B cell (primary cell): ENCODE measurements at regions not wholly inside any gene's neighbourhood (a gene's known extent, or its start where the extent isn't known, plus 50 kb on each side); places are given as distances from the start of the nearest gene placed in this dataset.

Experiments
- ATAC-seq: fragments of 200-7000 bp; cut with Tn5 transposase; one replicate; pipeline ENCODE4 v1.10.0; 2021; ENCODE audit warnings: low read depth, mild to moderate bottlenecking, moderate number of reproducible peaks, moderate library complexity
- CTCF ChIA-PET: fragments of 350-600 bp; sonication (Branson Sonifier 250); formaldehyde crosslinking; loops from one replicate; lab custom pipeline; 2021; ENCODE audit warnings: antibody characterized with exemption, inconsistent platforms; lab: Charles Lee
- POLR2A ChIA-PET: fragments of 350-600 bp; sonication (Branson Sonifier 250); formaldehyde crosslinking; loops from one replicate; lab custom pipeline; 2021; ENCODE audit warnings: antibody characterized with exemption; lab: Charles Lee
- DNase-seq: peaks from one replicate; pipeline ENCODE4 v3.0.0; 2013
- H2AFZ ChIP-seq: 2 replicates; pipeline ENCODE4 v1.6.1; 2012; ENCODE audit warnings: mild to moderate bottlenecking, low read depth, low read length; ENCODE audit not compliant: insufficient read depth, poor library complexity, severe bottlenecking
- H3K27ac ChIP-seq, 2 donors: 1 replicate in 1 of 2; 2 replicates in 1 of 2; pipeline ENCODE4 v1.5.1; 2012 to 2013; ENCODE audit warnings: low read length in 2 of 2, mild to moderate bottlenecking in 2 of 2, moderate library complexity in 1 of 2
- H3K27me3 ChIP-seq, 4 experiments: fragments of 200-600 bp in 1 of 4; sonication (generic) in 1 of 4; replicated peaks in 1 of 4; 1 replicate in 2 of 4; 2 replicates in 2 of 4; pipeline versions ENCODE4 v1.6.1 to v1.7.0; 2013 to 2016; ENCODE audit warnings: low read length in 3 of 4, mild to moderate bottlenecking in 2 of 4, mixed read lengths in 1 of 4, moderate library complexity in 1 of 4; ENCODE audit not compliant: insufficient read depth in 4 of 4, control insufficient read depth in 3 of 4; ENCODE audit errors: control extremely low read depth in 1 of 4
- H3K36me3 ChIP-seq, 2 experiments: replicated peaks in 1 of 2; 1 replicate in 1 of 2; 2 replicates in 1 of 2; pipeline versions ENCODE4 v1.6.1 to v1.7.1; 2013; ENCODE audit warnings: low read length in 1 of 2; ENCODE audit not compliant: insufficient read depth in 2 of 2, control insufficient read depth in 1 of 2; ENCODE audit errors: control extremely low read depth in 1 of 2, extremely low read depth in 1 of 2
- H3K4me1 ChIP-seq, 2 donors: fragments of 200-600 bp in 1 of 2; sonication (generic) in 1 of 2; 1 replicate in 1 of 2; 2 replicates in 1 of 2; pipeline versions ENCODE4 v1.5.1 to v1.6.1; 2013 to 2017; ENCODE audit warnings: low read length in 2 of 2; ENCODE audit not compliant: control insufficient read depth in 2 of 2, insufficient read depth in 2 of 2
- H3K4me2 ChIP-seq: replicated peaks from 2 replicates; pipeline ENCODE3; 2012; ENCODE audit warnings: mild to moderate bottlenecking, low read depth, low read length; ENCODE audit not compliant: poor library complexity, severe bottlenecking
- H3K4me3 ChIP-seq, 5 experiments: fragments of 200-600 bp in 1 of 5; sonication (generic) in 1 of 5; 1 replicate in 3 of 5; 2 replicates in 2 of 5; pipeline versions ENCODE4 v1.5.1 to v1.7.0; 2011 to 2016; ENCODE audit warnings: low read length in 4 of 5, mild to moderate bottlenecking in 4 of 5, low read depth in 2 of 5, control low read depth in 1 of 5, moderate library complexity in 1 of 5; ENCODE audit not compliant: insufficient read depth in 1 of 5; ENCODE audit errors: control extremely low read depth in 1 of 5, extremely low read depth in 1 of 5
- H3K79me2 ChIP-seq: fragments of 200-600 bp; sonication (generic); one replicate; pipeline ENCODE4 v1.6.0; 2016; ENCODE audit warnings: low read length; ENCODE audit not compliant: control insufficient read depth, insufficient read depth
- H3K9ac ChIP-seq: fragments of 200-600 bp; sonication (generic); 2 replicates; pipeline ENCODE4 v1.6.1; 2017; ENCODE audit warnings: mild to moderate bottlenecking, low read length, moderate library complexity
- H3K9me3 ChIP-seq, 3 donors: one replicate each; pipeline versions ENCODE4 v1.6.1 to v1.7.1; 2013; ENCODE audit warnings: low read length in 2 of 3; ENCODE audit not compliant: control insufficient read depth in 2 of 3, insufficient read depth in 1 of 3; ENCODE audit errors: control extremely low read depth in 1 of 3
- H4K20me1 ChIP-seq: 2 replicates; pipeline ENCODE4 v1.6.0; 2012; ENCODE audit warnings: mild to moderate bottlenecking, low read length; ENCODE audit not compliant: insufficient read depth, control insufficient read depth, poor library complexity, severe bottlenecking
- H3K27ac Mint-ChIP-seq: one replicate; pipeline ENCODE4 v1.8.0; 2021; ENCODE audit warnings: mixed read lengths
- H3K27me3 Mint-ChIP-seq: one replicate; pipeline ENCODE4 v1.8.0; 2021; ENCODE audit warnings: mixed read lengths
- H3K4me1 Mint-ChIP-seq: one replicate; pipeline ENCODE4 v1.8.0; 2021; ENCODE audit warnings: mixed read lengths
- H3K4me3 Mint-ChIP-seq: one replicate; pipeline ENCODE4 v1.8.0; 2021; ENCODE audit warnings: mixed read lengths
- H3K9me3 Mint-ChIP-seq: one replicate; pipeline ENCODE4 v1.8.0; 2022; ENCODE audit warnings: mixed read lengths; ENCODE audit not compliant: insufficient read depth
- CTCF ChIP-seq: fragments of 200-600 bp; IDR thresholded peaks from one replicate; pipeline ENCODE4 v1.8.0; 2022; ENCODE audit warnings: antibody characterized with exemption, mild to moderate bottlenecking
- EZH2 ChIP-seq: IDR thresholded peaks from 2 replicates; pipeline ENCODE4 v1.6.1; 2012; ENCODE audit warnings: borderline replicate concordance, low read depth, mild to moderate bottlenecking, moderate library complexity, low read length; ENCODE audit not compliant: insufficient read depth, poor library complexity, severe bottlenecking
- WGBS: methylation state at CpG from one replicate; pipeline ENCODE4 v1.1.5; 2013; ENCODE audit warnings: missing lambda C conversion rate; ENCODE audit not compliant: insufficient coverage; 5-methylcytosine and 5-hydroxymethylcytosine counted together
- intact Hi-C: fragments of 100-400 bp; cut with micrococcal nuclease; formaldehyde crosslinking; loops from one replicate; pipeline ENCODE4 v1.10.0; 2022

GRCh38 chr2:173511357-173511756 is 156.7 kb downstream of the CDCA7 start:
- CTCF ChIA-PET: no interaction called here
- Mint-ChIP-seq H3K4me1 (no peaks in the 10 kb centered on the region), H3K27ac (no peak overlapping the region), H3K4me3 (no peak overlapping the region), H3K9me3 (no peaks in the 10 kb centered on the region), H3K27me3 (peaks cover 27% of the 10 kb centered on the region)
- Histone ChIP-seq H3K27me3 (peaks cover 0 to 4% (median 0%) of the 10 kb centered on the region in 4 experiments), H4K20me1 (no peaks in the 10 kb centered on the region), H3K4me3 (no peak overlapping the region), H3K27ac (no peak overlapping the region), H3K4me1 (no peaks in the 10 kb centered on the region), H3K36me3 (no peaks in the 10 kb centered on the region), H3K4me2 (no peak overlapping the region), H2AFZ (no peak overlapping the region), H3K79me2 (no peaks in the 10 kb centered on the region), H3K9ac (no peak overlapping the region), H3K9me3 (no peaks in the 10 kb centered on the region)
- WGBS: no CpG with 5 or more reads among the region's 3 CpGs
- intact Hi-C loops: no loop called here
- ATAC-seq: no peak
- no peak for DNase-seq
- TF ChIP-seq EZH2 (no peak), CTCF (no peak)
- POLR2A ChIA-PET: no interaction called here

GRCh38 chr2:173511942-173512341 is 157.3 kb downstream of the CDCA7 start:
- Mint-ChIP-seq H3K27ac (no peak overlapping the region), H3K4me3 (no peak overlapping the region), H3K9me3 (no peaks in the 10 kb centered on the region), H3K4me1 (no peaks in the 10 kb centered on the region), H3K27me3 (peaks cover 27% of the 10 kb centered on the region)
- POLR2A ChIA-PET: no interaction called here
- TF ChIP-seq EZH2 (no peak), CTCF (no peak)
- intact Hi-C loops: no loop called here
- Histone ChIP-seq H3K4me1 (no peaks in the 10 kb centered on the region), H3K27ac (no peak overlapping the region), H3K27me3 (peaks cover 0 to 4% (median 0%) of the 10 kb centered on the region in 4 experiments), H3K4me3 (no peak overlapping the region), H3K79me2 (no peaks in the 10 kb centered on the region), H2AFZ (no peak overlapping the region), H3K9me3 (no peaks in the 10 kb centered on the region), H3K36me3 (no peaks in the 10 kb centered on the region), H3K4me2 (no peak overlapping the region), H4K20me1 (no peaks in the 10 kb centered on the region), H3K9ac (no peak overlapping the region)
- no peak for DNase-seq
- 100% methylated on average over 1 of the region's 1 CpG for WGBS
- CTCF ChIA-PET: no interaction called here
- ATAC-seq: no peak
